NCI-H187 (cell line): ENCODE measurements at regions not wholly inside any gene's neighbourhood (a gene's known extent, or its start where the extent isn't known, plus 50 kb on each side); places are given as distances from the start of the nearest gene placed in this dataset.

Experiments
- DNase-seq, 2 experiments: peaks; one replicate each; lab custom pipeline; 2025; lab: John Stamatoyannopoulos, UW

DNA sequence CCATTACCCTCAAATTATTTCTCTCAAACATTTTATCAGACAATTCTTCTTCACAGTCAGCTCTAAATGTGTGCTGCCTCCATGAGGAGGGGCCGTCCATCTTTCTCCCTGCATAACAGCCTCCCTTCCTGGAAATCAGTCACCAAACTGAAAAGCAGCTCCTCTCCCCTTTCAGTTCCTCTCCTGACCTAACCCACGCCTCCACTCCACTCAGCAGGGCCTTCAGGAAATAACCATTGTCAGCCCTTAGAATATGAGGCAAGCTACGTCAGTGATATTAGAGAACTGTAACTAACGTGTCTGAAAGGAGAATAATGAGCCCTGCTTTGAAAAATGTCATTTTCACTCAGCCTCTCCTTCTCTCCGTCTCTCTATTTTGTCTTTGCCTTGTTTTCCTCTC is 116.2 kb downstream of the OLFM4 start:
- DNase-seq, result no peak

DNA sequence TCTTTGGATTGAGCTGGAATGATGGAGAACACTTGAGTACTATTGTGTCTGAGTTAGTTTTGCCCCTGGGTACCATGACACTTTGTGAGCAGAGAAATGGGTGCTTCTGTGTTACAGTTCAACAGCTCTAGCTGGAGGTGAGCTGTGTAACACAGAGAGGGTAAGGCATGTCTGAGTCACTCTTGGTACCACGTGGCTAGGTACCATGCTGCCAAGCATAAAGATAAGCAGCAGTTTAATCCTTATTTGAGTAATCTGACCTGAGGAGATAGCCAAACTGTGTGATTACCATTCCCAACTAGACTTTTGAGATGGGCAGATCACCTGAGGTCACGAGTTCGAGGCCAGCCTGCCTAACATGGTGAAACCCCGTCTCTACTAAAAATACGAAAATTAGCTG is 122.0 kb downstream of the OLFM4 start:
- no peak for DNase-seq

DNA sequence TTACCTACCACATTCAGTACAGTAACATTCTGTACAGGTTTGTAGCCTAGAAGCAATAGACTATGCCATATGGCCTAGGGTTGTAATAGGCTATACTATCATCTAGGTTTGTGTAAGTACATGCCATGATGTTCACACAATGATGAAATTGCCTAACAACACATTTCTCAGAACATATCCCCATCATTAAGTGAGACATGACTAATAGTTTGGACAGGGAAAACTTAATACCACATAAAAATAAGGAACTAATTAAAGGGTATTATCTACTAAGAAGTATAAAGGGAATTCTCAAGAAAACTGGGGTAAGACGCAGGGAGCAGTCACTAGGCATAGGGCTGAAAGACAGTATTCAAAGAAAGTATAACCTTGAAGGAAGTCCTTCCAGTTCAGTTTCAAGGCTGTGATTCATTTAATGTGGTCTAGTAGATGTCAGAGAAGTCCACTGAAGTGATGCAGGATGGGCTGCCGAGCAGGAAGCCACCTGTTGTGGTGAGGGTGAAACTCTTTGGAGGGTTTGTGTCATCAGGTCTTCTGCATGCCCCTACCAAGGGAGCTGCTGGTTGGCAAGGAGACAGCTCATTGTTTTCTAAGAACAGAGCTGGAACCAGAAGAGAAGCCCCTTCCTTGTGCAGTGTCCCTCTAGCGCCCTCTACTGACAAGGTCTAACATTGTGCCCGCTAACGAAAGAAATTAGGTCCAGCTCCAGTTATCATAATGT is 122.9 kb downstream of the OLFM4 start:
- DNase-seq, result peak; percentile 29 to 45

DNA sequence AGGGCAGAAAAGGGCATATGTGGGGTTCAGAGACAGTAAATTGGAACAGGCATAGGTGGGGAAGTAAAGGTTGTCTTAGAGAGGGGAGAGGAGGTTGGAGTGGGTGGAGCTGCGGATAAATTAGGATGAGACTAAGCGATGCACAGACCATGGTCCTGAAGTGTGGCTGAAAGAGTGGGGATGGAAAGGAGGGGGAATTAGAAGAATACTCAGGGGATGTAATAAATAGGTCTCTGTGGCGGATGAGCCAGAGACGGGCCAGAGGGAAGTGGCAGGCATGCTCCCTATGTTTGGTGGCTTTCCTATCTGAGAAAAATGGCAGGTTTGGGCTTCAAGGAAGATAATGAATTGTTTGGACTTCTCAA is 123.4 kb downstream of the OLFM4 start:
- no peak for DNase-seq

DNA sequence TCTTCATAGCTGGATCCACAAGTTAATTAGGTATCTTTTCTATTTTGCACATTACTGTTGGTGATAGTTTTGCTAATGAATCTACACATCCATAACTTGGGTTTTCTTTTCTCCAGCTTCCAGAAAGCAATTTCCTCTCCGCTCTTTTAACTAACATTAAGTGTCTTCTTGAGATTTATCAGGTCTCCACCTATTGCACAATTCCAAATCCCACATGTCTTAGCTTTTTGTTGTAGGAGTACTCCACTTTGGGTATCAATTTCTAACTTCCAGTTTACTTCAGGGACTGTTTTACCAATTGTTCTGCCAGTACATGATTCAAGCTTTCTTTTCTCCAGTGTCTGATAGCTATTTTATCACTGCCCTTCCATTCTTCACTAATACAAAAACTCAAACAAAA is 129.6 kb downstream of the OLFM4 start:
- no peak for DNase-seq

DNA sequence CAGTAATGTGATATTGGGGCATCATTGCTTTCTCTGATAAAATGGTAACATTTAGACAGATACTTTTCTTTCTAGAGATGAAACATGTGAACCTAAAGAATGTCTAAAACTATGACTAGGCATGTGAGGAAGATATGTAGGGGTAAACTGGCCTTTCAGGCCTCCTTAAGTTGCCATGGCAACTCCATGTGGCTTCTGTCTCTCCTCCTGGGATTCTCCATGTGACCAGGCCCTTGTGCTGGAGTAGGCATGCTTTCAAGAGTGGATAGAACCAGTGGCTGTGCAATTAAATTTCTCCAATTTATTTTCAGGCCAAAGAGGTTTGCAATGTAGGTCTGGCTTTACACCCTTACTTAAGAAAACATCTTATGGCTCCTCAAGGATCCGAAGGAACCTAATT is 130.8 kb downstream of the OLFM4 start:
- peak in 1 of 2 experiments; percentile 35 for DNase-seq

DNA sequence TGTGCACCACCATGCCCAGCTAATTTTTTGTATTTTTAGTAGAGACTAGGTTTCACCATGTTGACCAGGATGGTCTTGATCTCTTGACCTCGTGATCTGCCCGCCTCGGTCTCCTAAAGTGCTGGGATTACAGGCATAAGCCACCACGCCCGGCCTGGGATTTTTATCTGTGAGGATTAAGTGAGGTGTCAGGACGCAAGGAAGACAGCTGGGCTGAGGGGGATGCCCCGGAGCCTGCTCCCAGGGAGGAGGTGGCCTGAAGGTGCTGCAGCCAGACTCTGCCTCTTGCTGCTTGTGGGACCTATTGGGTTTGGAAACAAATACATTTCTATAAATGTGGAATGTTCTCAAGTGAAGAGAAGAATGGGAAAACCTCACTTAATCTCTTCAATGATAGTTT is 131.6 kb downstream of the OLFM4 start:
- DNase-seq, result no peak

DNA sequence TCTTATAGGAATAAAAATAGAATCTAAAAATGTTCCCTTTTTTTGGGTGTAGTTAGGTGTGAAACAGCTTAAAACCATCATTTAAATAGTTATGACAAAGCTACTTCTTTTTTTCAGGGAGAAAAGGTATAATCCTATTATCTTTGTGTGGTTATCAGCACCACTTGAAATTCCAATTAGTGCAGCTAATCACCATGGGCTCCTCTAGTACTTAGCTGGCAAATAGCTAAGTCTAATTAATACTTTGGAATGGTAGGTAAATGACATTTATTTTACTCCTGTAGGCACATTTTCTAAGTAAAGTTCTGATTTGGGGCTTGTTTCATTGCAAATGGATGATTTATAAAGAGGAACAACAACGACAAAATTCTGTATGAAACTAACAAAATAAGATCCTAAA is 132.6 kb downstream of the OLFM4 start:
- DNase-seq, result no peak

DNA sequence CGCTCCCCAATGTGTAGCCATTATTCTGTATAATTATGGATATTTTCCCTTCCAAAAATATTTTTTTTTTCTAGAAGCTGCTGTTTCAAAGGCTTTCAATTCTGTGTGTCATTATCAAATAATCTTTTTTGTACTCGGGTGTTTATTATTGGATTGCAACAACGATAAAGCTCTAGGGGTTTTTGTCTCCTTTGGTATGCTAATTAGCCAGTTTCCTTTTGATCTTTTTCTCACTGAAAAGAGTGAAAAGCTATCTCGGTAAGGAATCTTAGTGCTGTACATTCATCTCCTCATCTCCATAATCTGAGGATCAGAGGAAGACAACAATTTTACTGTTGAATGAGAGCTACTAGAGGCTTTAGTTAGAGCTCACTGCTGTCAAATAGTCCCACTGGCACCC is 136.6 kb downstream of the OLFM4 start:
- no peak for DNase-seq

DNA sequence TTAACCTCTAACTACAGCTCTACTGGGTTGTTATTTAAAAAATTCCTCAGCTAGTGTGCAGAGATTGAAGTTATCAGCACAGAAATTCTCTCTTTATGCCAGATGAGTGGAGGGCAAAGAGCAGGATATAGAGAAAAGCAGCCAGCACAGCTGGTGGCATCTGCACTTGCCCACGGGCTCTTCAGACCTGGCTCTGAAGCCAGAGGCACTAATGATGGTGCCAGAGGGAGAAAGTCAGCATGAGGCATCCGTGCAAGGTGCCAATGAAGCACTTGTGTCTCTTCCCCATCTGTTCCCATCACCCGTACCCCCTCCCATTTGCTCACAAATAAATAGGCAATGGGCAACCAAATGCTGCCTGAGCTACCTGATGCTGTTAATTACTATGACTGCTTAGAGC is 138.9 kb downstream of the OLFM4 start:
- DNase-seq, result no peak

DNA sequence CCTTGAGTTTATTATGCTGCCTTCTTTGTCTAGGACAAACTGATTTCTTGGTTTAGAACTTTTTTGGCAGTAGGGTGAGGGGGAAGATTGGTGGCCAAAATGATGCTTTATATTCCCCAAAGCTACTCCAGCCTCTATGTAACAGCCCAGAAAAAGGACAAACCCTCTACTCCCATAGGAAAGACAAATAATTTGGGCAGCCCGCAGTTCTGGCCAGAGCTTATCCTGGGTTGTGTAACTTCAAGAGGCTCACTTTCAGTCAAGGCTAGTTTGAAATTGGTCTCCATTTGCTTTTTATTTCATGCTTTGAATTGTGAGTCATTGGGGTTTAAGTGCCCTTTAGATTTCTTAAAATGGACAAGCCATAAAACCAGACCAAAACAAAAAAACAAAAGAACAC is 142.3 kb downstream of the OLFM4 start:
- no peak for DNase-seq

DNA sequence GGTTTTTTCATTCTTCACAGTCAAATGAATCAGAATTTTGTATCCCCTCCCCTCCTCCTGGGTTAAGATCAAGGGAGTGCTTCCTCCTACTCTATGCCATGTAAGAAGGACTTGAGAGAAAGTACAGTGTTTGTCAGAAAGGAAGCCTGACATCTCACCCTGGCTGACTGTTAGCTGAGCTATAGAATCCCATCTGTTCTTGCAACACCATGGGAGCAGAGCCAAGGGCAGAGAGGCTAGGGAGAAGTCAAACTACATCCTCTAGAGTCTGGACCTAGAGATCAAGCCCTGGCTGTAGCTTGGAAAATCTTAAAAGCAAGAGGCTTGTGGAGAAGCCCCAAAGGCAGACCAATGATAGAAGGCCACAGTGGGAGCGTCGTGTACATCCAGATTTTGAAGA is 145.9 kb downstream of the OLFM4 start:
- no peak for DNase-seq

DNA sequence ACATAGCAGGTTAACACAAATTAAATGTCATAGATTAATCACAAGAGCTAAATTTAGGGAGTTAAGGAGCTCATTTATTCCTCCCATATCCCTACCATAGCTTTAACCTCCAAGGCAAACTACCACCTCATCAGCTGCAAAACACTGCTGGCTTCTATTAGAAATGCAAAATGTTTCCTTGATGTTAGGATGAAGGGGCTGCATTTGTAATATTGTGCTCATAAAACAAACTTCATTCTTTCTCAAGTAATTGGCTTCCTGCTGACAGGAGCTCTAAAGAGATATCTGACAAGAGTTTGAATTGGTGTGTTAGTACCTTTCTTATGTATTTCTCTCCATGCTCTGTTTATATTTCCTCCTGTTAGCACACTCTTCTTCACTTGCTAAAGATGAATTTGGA is 152.1 kb downstream of the OLFM4 start:
- DNase-seq, result no peak

DNA sequence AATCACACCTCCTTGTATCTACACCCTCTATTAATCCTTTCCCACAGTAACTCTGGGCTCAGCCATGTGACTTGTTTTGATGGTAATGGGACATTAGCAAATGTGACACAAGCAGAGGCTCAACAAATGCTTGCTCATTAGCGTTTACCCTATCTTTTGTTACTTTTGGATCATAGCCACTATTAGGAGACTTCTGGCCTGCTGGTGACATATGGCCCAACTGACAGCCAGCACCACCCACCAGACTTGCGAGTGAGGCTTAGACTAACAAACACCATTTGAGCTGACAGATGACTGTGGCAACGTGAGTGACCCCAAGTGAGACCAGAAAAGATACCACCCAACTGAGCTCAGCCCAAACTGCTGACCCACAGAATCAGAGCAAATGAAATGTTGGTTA is 154.1 kb downstream of the OLFM4 start:
- no peak for DNase-seq

DNA sequence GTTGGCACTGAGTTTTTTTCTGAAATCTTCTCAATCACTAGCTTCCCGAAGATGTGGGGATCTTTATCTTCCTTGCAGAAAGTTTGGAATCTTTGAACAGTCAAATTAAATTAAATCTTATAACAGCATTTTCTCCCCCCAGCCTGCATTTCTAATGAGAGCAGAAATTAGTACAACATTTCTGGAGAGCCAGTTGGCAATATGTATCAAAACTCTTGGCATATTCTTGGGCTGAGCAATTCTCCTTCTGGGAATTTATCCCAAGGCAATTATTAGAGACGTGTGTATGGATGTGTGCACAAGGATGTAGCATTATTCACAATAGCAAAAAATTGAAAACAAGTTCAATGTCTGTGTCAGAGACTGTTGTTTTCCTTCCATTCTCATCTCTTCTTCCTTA is 159.5 kb downstream of the OLFM4 start:
- no peak for DNase-seq

DNA sequence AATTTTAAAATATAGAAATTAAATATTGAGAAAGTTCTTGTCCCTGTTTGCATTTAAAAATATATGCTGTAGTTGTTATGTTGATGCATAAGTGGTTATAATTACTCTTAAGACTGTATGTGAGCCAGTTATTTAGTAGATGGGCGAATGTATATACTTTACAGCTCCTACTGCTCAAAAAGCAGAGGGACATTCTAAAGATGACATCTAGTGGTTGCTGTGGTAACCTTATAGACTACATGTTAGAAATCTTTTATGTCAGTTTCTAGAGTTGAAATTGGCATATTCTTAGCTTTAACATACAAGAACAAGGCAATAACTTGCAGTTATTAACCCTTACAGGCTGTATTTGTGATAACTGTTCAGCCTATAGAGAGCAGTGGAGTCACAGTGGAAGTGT is 160.5 kb downstream of the OLFM4 start:
- DNase-seq, result no peak

DNA sequence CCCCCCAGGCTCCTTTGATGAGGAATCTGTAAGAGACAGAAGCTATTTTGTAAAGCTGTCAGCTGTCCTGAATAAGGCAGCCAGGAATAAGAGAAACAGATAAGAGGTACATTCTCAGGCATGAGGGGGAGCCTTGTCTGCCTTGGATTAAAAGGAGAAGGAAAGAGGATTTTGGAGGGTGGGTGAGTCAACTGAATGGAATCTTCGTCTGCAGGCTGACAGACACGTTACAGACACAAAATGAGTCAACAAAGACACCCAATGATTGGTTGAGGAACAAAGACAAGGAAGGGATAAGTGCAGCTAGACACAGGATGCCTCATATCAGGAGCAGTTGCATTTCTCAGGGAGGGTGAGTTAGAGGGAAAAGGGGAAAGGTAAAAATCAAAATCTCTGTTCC is 162.5 kb downstream of the OLFM4 start:
- no peak for DNase-seq

DNA sequence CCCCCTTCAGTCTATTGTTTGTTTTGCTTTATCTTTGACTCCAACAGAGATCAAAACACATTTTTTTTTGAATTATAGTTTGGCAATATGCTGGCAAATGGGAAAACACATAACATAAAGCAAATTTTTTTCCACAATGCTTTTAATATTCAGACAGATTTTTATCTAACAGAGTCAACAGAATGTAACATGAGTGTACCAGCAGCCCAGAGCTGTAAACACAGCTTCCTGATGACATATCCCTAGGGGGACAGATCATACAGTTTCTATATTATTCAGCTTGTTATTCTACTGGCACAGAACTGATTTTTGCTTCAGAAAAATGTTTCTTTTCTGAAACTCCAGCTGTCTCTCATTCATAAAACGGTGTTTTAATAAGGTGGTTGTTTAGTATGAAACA is 168.8 kb downstream of the OLFM4 start:
- DNase-seq, result no peak

DNA sequence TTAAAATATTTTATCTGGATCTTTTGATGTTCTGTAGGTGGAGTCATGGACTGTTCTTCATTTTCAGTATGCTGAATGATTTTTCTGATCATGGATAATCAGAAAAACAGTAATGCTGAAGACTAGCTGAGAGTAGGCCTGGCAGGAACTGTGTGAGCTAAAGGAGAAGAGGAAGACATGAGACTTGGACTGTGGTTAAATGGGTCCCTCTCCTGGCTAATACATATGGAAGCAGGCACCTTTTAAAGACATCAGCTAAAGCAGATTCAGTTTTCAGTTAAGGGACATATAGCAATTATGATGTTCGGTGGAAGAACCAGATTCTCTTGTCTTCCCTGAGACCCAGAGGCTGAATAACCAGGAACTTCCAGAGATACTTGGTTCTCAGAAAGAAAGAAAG is 169.4 kb downstream of the OLFM4 start:
- DNase-seq, result no peak

DNA sequence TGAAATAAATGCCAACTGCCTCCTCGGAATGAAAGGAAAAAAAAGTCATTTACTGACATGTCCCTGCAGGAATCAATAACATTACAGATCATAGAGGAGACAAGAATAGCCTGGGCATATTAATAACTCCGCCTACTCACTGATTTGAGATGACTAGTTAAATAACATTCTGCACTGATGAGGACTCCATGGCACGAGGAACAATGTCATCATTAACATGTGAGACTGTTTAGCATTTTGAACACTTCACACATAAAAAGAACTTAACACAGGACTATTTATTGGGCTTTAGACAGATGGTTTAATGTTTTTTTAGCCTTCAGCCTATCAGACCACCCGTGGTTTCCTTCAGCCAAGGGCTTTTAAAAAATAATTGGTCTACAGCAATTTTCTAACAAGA is 170.1 kb downstream of the OLFM4 start:
- DNase-seq, result no peak

DNA sequence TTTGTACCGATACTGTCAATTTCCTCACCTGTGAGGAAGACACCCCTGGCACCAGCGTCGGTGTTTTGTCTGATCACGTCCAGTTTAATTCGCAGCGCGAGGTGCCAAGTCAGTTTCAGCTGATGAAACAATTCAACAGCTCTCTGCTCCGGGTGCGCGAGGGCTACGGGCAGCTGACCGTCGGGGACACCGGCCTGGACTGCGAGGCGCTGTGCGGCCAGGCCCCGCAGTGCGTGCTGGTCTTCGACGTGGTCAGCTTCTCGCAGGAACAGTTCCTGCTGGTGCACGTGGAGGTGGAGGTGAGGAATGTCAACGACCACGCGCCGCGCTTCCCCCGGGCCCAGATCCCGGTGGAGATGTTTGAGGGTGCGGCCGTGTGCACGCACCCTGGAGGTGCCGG is 171.5 kb downstream of the OLFM4 start:
- DNase-seq, result no peak

DNA sequence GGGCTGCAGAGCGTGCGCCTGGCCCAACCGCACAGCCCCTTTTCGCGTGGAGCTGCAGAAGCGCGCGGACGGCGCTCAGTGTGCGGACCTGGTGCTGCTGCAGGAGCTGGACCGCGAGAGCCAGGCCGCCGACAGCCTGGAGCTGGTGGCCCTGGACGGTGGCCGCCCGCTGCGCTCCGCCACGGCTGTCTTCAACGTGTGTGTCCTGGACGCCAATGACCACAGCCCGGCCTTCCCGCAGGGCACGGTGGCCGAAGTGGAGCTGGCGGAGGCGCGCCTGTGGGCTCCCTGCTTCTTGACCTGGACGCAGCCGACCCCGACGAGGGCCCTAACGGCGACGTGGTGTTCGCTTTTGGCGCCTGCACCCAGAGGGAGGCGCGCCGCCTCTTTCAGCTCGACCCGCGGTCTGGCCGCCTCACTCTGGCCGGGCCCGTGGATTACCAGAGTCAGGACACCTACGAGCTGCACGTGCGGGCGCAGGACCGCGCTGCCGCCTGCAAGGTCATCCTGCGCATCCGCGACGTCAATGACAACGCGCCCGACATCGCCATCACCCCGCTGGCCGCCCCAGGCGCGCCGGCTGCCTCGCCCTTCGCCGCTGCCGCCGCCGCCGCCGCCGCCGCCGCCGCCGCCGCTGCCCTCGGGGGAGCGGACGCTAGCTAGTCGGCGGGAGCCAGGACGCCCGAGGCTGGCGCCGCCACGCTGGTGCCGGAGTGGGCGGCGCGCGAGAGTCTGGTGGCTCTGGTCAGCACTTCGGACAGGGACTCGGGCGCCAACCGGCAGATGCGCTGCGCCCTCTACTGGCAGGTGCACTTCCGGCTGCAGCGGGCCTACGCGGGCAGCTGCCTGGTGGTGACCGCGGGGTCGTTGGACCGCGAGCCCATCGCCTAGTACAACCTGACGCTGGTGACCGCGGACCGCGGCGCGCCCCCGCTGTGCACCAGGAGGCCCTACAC is 172.2 kb downstream of the OLFM4 start:
- DNase-seq, result peak in 1 of 2 experiments; percentile 40

DNA sequence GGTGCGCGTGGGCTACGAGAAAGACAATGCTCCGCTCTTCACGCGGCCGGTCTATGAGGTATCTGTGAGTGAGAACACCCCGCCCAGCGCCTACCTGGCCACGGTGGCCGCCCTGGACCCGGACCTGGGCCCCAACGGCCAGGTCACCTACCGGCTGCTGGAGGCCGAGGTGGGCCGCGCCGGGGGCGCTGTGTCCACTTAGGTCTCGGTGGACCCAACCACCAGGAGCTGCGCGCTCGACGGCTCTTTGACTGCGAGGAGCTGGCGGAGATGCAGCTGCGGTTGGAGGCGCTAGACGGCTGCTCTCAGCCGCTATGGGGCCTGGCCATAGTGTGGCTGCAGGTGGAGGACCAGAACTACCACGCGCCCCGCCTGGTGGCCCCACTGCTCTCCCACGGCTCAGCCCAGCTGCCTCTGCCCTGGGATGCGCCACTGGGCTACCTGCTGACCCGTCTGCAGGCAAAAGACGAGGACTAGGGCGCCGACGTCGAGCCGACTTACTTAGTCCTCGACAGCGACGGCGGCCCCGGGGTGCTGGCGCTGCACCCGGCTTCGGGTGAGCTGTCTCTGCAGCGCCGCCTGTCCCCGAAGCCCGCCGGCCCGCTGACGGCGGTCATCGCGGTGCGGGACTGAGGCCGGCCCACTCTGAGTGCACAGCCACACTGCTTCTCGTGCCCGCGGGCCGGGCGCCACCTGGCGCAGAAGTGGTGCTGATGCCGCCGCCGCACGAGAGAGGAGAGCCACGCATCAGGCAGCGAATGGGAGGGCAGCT is 173.0 kb downstream of the OLFM4 start:
- no peak for DNase-seq
